ENCODE measurements at regions not wholly inside any gene's neighbourhood (a gene's known extent, or its start where the extent isn't known, plus 50 kb on each side); places are given as distances from the start of the nearest gene placed in this dataset.

DNA sequence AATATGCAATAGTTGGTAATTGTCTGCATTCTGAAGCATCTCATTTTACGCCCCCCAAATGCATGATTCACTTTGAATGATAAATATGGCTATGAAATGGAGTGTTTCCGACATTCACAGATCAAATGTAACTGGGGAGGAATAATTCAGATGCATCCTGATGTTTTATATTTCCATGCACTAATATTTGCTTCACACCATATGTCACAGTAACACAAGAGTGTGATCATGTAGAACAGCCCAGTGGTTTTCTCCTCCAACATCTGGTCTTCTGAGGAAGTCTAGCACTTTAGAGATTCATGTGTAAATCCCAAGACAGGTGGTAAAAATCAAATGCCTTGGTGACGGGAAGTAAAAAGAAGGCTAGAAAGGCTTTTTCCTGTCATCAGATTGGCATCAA is 273.1 kb downstream of the DIO2 start:
- no peaks in the 10 kb centered on the region for H3K9me3 ChIP-seq (ENCODE audit: control insufficient read depth, low read depth, low read length)
- no peak overlapping the region for H4K5ac ChIP-seq (ENCODE audit: insufficient read length, low read depth, low read length)
- H2AFZ ChIP-seq (ENCODE audit: low read length): no peak overlapping the region
- no peak overlapping the region for H4K91ac ChIP-seq (ENCODE audit: insufficient read length, low read depth, low read length)
- no peak overlapping the region for H3K56ac ChIP-seq (ENCODE audit: insufficient read length, low read depth, low read length)
- H3K4me1 ChIP-seq (ENCODE audit: insufficient read depth, low read length): no peaks in the 10 kb centered on the region
- TF ChIP-seq, protein P1, sequence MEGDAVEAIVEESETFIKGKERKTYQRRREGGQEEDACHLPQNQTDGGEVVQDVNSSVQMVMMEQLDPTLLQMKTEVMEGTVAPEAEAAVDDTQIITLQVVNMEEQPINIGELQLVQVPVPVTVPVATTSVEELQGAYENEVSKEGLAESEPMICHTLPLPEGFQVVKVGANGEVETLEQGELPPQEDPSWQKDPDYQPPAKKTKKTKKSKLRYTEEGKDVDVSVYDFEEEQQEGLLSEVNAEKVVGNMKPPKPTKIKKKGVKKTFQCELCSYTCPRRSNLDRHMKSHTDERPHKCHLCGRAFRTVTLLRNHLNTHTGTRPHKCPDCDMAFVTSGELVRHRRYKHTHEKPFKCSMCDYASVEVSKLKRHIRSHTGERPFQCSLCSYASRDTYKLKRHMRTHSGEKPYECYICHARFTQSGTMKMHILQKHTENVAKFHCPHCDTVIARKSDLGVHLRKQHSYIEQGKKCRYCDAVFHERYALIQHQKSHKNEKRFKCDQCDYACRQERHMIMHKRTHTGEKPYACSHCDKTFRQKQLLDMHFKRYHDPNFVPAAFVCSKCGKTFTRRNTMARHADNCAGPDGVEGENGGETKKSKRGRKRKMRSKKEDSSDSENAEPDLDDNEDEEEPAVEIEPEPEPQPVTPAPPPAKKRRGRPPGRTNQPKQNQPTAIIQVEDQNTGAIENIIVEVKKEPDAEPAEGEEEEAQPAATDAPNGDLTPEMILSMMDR (conservative IDR thresholded peaks at IDR 0.05): no peak
- no peak overlapping the region for H2BK12ac ChIP-seq (ENCODE audit: insufficient read length, low read depth, low read length)
- H3K4ac ChIP-seq (ENCODE audit: low read depth, low read length): no peak overlapping the region
- Mint-ChIP-seq H3K27ac (no peak overlapping the region), H3K27me3 (ENCODE audit: low read depth) (no peaks in the 10 kb centered on the region; the same call in 1 of the 2 replicates), H3K9me3 (no peaks in the 10 kb centered on the region), H3K4me1 (0 out of 4 replicates have a peak, but pooled peaks cover 0 to 3% of the 10 kb centered on the region in 2 experiments), H3K36me3 (ENCODE audit: insufficient read depth in 1 of 3, low read depth in 3 of 3) (no peaks in the 10 kb centered on the region), H3K4me3 (no peak overlapping the region)
- H4K8ac ChIP-seq (replicated peaks; ENCODE audit: insufficient read length, low read depth, low read length): no peak overlapping the region
- H3K14ac ChIP-seq (ENCODE audit: insufficient read depth, low read length): no peak overlapping the region
- H3K79me1 ChIP-seq (ENCODE audit: insufficient read depth, low read depth, low read length, poor library complexity, severe bottlenecking): no peaks in the 10 kb centered on the region
- H3K79me2 ChIP-seq (ENCODE audit: insufficient read depth, low read length): no peaks in the 10 kb centered on the region
- no peak overlapping the region for H3K4me2 ChIP-seq (ENCODE audit: insufficient read depth, insufficient read length, low read length)
- H3K23ac ChIP-seq (ENCODE audit: insufficient read length, low read depth, low read length): no peak overlapping the region
- H2AK5ac ChIP-seq (ENCODE audit: insufficient read length, low read length): no peak overlapping the region
- no peaks in the 10 kb centered on the region for H3K23me2 ChIP-seq (ENCODE audit: insufficient read length, low read depth, low read length, poor library complexity, severe bottlenecking)
- no peaks in the 10 kb centered on the region for H3K27me3 ChIP-seq (ENCODE audit: insufficient read depth, low read length)
- no CpG with 5 or more reads among the region's 3 CpGs for WGBS (ENCODE audit: extremely low coverage, insufficient read length, low lambda C conversion rate)
- H2BK15ac ChIP-seq (ENCODE audit: low read depth, low read length): no peak overlapping the region
- H2BK20ac ChIP-seq (ENCODE audit: low read depth, low read length, poor library complexity, severe bottlenecking): no peak overlapping the region
- H2BK5ac ChIP-seq (ENCODE audit: insufficient read length, low read length): no peak overlapping the region
- no peak overlapping the region for H3K9ac ChIP-seq (ENCODE audit: extremely low read depth, insufficient read length, low read length)
- H3T11ph ChIP-seq (ENCODE audit: low read length): no peak overlapping the region
- no peak overlapping the region for H3K18ac ChIP-seq (ENCODE audit: insufficient read length, low read depth, low read length)
- no peak overlapping the region for H2BK120ac ChIP-seq (ENCODE audit: low read depth, low read length, poor library complexity, severe bottlenecking)
- no peak for DNase-seq
- no peaks in the 10 kb centered on the region for H4K20me1 ChIP-seq (ENCODE audit: control insufficient read depth, insufficient read depth, insufficient read length)
- no peak overlapping the region for H3K27ac ChIP-seq (ENCODE audit: insufficient read length, low read depth, low read length)

Measured in H9 (cell line).